GM03348 (cell line): ENCODE measurements at regions not wholly inside any gene's neighbourhood (a gene's known extent, or its start where the extent isn't known, plus 50 kb on each side); places are given as distances from the start of the nearest gene placed in this dataset.
"Not testable (repeated sequence)": the region's sequence is repeated elsewhere in the genome, so short reads cannot be mapped to it uniquely, and the experiment has no call there.

Experiments
- DNase-seq: peaks from one replicate; pipeline ENCODE4 v3.0.0; 2012; ENCODE audit warnings: low spot score

- DNase-seq: no peak
Observed at GRCh38 chr7:10779465-10780399, 193.9 kb upstream of the PHF14 start.

GRCh38 chr7:10780400-10780747, 193.3 kb upstream of the PHF14 start:
- no peak for DNase-seq

DNA sequence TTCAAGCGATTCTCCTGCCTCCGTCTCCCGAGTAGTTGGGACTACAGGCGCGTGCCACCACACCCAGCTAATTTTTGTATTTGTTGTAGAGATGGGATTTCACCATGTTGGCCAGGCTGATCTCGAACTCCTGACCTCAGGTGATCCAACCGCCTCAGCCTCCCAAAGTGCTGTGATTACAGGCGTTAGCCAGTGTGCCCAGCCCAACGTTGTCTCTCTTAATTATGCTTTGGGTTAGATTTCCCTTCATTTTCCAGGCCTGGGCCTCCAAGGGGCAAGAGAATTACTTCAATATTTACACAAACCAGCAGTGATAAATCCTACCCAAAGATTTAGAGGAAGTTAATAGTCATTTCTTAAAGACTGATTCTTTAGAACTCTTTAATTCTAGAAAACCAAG, 186.7 kb upstream of the PHF14 start:
- DNase-seq: not testable (repeated sequence)

DNA sequence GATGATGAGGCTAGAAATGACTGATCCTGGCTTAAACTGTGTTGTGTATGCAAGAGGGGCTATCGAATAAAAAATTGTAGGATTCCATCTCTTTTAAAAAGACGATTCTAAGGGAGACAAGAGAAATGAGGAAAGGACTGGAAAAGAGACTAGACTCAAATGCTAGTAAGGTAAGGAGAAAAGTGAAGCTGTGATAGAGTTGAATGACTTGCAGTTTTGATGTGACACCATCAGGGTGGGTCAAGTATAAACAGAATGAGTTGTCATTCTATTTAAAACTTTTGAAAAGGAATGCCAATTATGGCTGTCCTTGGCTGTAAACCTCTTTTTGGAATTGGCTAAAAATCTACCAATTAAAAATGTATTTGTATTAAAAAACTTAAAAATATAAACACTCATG, 184.5 kb upstream of the PHF14 start:
- no peak for DNase-seq

DNA sequence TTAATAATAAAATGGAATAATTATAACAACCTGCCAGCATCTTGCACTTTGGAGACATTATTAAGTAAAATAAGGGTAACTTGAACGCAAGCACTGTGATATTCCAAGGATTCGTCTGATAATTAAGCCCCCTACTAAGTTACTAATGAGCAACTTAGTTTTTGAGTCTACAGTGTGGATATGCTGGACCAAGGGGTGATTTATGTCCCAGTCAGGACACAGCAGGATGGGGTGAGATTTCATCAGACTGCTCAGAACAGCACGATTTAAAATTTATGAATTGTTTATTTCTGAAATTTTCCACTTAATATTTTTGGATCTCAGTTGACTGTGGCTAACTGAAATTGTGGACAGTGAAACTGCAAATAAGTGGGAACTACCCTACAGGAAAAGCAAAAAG, 182.8 kb upstream of the PHF14 start:
- no peak for DNase-seq

- no peak for DNase-seq
Observed at GRCh38 chr7:10793995-10794775, 179.5 kb upstream of the PHF14 start.

DNA sequence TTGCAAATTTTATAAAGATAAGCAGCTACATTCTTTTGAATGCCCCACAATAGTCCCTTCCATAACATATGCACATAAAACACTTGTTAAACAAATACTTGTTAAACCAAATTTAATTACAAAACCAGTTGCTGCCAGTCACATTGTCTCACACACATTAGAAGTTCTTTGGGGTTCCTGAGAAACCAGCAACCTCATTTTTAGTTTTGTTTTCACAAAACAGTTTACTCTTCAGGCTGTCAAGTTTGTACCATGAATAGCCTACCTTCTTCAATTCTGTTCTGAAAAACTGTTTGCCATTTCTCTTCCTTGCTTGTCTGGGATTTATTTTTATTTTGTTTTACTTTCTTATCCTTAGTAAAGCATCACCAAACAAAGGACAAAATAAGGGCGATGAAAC, 176.5 kb upstream of the PHF14 start:
- DNase-seq: no peak

DNA sequence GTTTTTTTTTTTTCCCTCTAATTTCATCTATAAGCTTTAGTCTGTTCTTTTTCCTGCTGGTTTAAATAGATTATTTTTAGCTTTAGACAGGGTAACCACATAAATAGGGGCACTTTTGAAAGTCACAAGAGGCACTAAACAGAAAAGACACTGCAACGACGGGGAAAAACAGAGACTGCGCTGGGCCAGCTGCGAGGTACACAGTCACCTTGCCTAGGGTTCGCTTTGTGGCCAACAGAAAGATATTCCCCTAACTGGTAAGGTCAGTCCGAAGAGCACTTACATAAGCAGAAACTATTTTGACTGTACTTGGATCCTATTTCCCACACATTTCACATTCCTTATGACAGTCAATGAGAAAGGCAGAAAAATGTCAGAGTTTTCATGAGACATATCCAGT, 175.6 kb upstream of the PHF14 start:
- no peak for DNase-seq

DNA sequence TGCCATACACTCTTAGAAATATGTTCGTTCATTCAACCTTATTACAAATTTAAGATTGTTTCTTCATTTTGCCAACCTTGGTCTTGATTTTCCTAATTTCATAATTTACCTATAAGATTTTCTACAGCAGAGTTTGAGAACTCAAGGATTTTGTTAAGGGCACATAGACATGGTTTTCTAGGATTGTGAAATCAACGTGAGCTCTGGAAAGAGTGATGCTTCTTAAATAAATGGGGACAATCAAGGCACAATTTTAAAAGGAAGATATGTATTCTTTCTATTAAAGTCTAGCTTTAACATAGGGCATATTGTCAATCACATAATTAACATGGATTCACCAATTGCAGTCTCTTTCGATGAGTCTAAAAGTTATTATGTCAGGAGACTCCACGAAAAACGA, 174.2 kb upstream of the PHF14 start:
- DNase-seq: no peak

DNA sequence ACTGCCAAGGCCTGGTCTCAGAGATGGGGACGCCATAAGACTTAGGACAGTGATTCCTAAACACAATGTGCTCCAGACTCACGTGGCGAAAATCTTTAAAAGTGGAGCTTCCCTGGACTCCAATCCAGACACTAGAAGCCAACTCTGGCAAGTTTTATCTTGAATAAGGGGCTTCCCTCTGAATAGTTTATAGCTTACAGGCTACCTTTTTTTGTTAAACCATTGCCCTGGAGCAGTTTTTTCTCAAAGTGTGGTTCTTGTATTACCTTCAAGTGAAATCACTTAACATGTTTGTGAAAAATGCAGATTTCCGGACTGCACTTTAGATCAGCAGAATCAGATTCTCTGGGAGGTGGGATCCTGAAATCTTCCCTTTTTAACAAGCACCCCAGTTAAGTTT, 171.7 kb upstream of the PHF14 start:
- no peak for DNase-seq

DNA sequence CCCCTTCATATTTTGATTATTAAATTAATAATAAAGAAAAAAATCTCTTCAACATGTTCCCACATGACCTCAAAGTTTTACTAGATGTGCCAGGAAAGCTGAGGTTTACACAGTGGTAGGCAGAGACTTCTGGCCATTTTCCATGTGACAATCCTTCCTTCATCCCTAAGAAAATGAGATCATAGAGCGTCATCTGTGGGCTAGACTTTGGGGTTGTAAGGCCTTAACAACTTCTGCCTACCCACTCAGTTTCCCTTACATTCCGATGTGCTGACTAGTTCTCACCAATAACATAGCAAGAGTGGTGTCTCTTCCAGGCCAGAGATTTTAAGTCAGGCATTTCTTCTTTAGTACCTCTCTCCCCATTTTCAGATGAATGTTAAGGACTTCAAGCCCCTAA, 171.1 kb upstream of the PHF14 start:
- peak; percentile 20 for DNase-seq

GRCh38 chr7:10803720-10804119, 170.0 kb upstream of the PHF14 start:
- DNase-seq: no peak

- DNase-seq: no peak
Observed at GRCh38 chr7:10804770-10805169, 168.9 kb upstream of the PHF14 start.

GRCh38 chr7:10815546-10815945, 158.1 kb upstream of the PHF14 start:
- no peak for DNase-seq

DNA sequence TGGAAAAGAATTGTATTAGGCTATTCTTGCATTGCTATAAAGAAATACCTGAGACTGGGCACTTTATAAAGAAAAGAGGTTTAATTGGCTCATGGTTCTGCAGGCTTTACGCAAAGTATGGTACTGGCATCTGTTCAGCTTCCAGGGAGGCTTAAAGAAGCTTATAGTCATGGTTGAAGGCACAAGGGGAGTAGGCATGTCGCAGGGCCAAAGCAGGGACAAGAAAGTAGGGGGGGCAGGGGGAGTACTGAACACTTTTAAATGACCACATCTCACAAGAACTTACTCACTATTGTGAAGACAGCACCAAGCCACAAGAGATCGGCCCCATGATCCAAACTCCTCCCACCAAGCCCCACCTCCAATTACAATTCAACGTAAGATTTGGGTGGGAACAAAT, 152.5 kb upstream of the PHF14 start:
- no peak for DNase-seq

DNA sequence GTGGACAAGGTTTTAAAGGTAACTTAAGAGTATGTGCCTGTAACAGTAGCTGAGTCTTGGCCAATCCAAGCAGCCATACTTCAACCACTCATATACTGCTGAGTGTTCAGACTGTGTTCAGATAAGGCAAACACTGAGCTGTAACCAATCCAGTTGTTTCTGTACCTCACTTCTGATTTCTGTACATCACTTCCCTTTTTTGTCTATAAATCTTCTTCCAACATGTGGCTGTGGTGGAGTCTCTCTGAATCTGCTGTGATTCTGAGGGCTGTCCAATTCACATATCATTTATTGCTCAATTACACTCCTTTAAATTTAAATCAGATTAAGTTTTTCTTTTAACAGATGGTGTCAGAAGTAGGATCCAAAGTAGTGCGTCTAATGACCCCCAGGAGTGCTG, 149.5 kb upstream of the PHF14 start:
- DNase-seq: no peak

- DNase-seq: no peak
Observed at GRCh38 chr7:10838228-10838627, 135.4 kb upstream of the PHF14 start.

GRCh38 chr7:10845225-10845624, 128.4 kb upstream of the PHF14 start:
- no peak for DNase-seq

DNA sequence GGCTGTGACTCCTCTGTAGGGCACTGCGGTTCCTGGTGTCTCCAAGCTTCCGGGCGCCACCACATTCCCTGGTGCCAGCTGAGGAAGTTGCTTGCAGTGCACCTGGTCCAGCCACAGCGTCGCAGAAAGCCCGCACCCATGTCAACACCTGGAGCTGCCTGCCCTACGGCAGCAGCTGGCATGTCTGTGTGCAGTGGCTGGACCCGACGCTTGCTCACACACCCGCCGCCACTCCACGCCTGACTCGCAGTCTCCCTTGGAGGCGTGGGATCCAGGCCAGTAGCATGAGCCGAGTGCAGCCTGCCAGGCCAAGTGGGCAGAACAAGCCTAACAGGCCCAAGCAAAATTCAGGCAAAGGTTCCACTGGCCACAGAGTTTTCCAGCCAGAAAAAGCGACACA, 118.1 kb upstream of the PHF14 start:
- no peak for DNase-seq

DNA sequence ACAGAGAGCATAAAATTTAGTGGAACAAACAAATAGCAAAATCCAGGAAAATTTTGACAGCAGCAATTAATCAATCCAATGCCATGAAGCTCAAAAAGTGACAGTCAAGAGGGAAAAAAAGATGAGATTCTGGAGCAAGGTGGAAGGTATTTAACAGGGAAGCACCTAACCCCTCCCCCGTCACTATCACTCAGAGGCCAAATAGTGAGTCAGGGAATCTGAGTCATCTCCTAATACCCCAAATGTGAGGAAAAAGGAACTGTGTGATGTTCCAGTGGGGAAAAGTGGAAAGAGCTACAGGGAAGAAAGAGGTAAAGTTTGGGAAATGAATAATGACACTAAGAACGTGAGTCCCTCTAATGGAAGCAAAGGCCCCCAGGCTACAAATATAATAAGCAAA, 113.2 kb upstream of the PHF14 start:
- no peak for DNase-seq

- no peak for DNase-seq
Observed at GRCh38 chr7:10863476-10863875, 110.2 kb upstream of the PHF14 start.

DNA sequence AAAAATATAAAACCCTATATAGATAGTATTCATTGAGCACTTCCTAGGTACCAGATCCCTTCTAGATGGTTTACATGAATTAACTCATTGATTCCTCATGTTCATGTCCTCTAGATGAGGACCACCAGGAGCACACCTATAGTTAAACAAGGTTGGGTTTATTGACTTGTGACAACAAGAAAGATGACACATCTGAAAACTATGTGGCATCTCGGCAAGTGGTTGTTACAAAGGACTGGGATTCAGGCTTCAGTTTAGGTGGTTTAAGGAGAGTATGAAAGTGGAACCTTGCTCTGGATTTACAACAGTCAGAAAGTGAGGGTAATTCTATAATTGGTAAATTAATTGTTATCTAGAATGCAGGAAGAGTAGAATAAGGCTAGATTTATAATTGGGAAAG, 99.0 kb upstream of the PHF14 start:
- no peak for DNase-seq

DNA sequence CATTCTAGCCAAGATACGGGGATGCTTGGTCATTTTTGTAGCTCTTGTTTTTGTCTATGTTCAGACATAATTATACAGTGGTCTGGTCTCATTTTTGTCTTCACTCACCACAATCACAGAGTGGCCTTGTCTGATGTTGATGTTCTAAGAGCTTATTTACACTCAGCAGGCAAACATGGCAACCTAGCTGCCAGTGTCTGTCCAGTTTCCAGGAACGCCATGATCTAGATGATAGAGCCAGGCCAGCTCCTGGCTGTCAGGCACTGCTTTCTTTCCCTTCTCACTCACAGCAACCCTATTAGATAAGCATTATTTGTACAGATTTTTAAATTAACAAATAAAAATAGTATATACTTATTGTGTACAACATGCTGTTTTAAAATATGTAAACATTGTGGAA, 98.6 kb upstream of the PHF14 start:
- DNase-seq: no peak

GRCh38 chr7:10888861-10889260, 84.8 kb upstream of the PHF14 start:
- no peak for DNase-seq
